ENCODE measurements at regions not wholly inside any gene's neighbourhood (a gene's known extent, or its start where the extent isn't known, plus 50 kb on each side); places are given as distances from the start of the nearest gene placed in this dataset.

DNA sequence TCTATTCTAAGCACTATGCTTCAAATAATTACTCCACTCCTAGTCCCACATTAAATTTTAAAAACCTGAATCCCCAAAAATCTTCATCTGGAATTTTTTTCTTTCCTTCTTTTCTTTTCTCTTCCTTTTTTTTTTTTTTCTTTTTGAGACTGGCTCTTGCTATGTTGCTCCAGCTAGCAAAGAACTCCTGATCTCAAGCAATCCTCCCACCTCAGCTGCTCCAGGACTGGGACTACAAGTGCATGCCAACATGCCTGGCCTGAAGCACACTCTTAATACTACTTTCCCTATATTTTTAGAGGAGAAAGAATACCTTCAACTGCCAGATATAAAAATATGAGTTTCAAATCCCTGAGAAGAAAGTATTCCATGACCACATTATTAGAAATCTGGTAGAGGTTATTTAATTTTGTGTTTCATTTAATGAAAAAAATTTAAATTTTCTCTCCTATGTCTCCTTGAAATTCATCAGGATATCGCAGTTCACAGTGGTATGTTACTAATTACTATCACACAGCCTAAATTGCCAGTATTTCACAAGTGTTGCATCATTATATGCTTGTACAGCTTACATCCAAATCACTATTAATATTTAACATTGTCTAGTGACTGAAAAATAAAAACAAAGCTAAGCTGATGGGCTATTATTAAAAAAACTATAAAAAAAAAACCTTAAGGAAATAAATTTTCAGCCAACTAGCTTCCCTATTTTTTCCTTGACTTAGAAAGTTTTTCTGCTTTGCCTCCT is 227.8 kb downstream of the NAF1 start:
- TF ChIP-seq, protein P1, sequence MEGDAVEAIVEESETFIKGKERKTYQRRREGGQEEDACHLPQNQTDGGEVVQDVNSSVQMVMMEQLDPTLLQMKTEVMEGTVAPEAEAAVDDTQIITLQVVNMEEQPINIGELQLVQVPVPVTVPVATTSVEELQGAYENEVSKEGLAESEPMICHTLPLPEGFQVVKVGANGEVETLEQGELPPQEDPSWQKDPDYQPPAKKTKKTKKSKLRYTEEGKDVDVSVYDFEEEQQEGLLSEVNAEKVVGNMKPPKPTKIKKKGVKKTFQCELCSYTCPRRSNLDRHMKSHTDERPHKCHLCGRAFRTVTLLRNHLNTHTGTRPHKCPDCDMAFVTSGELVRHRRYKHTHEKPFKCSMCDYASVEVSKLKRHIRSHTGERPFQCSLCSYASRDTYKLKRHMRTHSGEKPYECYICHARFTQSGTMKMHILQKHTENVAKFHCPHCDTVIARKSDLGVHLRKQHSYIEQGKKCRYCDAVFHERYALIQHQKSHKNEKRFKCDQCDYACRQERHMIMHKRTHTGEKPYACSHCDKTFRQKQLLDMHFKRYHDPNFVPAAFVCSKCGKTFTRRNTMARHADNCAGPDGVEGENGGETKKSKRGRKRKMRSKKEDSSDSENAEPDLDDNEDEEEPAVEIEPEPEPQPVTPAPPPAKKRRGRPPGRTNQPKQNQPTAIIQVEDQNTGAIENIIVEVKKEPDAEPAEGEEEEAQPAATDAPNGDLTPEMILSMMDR (IDR thresholded peaks at IDR 0.05; ENCODE audit: insufficient read depth, low read length): no peak
- no peak for TF ChIP-seq GABPA (IDR thresholded peaks at IDR 0.05; ENCODE audit: low read depth)

All from HL-60 (cell line).